HCT116 (cell line): ENCODE measurements at regions not wholly inside any gene's neighbourhood (a gene's known extent, or its start where the extent isn't known, plus 50 kb on each side); places are given as distances from the start of the nearest gene placed in this dataset.

ENCODE experiments used
- CBX3 ChIP-seq: IDR thresholded peaks from 2 replicates; pipeline ENCODE4 v1.6.1; 2012; ENCODE audit warnings: low read depth
- EGR1 ChIP-seq: IDR thresholded peaks from 2 replicates; pipeline ENCODE4 v1.6.1; 2012; ENCODE audit warnings: low read depth
- EZH2 ChIP-seq: fragments of 200-600 bp; sonication (generic); IDR thresholded peaks from 2 replicates; pipeline ENCODE4 v1.6.1; 2017; ENCODE audit warnings: antibody characterized with exemption, mixed run types
- POLR2A ChIP-seq: IDR thresholded peaks from 2 replicates; pipeline ENCODE4 v1.7.0; 2011; ENCODE audit warnings: borderline replicate concordance; ENCODE audit not compliant: insufficient read depth, insufficient read length; ENCODE audit errors: extremely low read depth
- POLR2AphosphoS5 ChIP-seq: IDR thresholded peaks from 2 replicates; pipeline ENCODE4 v1.6.1; 2011; ENCODE audit warnings: mild to moderate bottlenecking, low read depth, low read length, moderate library complexity
- SIN3A ChIP-seq: IDR thresholded peaks from 2 replicates; pipeline ENCODE4 v1.6.1; 2012; ENCODE audit warnings: low read depth
- YY1 ChIP-seq: IDR thresholded peaks from 2 replicates; pipeline ENCODE4 v1.6.1; 2011; ENCODE audit warnings: low read length, low read depth, moderate library complexity, mild to moderate bottlenecking; ENCODE audit not compliant: insufficient replicate concordance; ENCODE audit errors: extremely low read depth
- ZNF274 ChIP-seq: fragments of 200-500 bp; sonication (Bioruptor generic); IDR thresholded peaks from 2 replicates; pipeline ENCODE4 v1.6.1; 2014; ENCODE audit warnings: mild to moderate bottlenecking, low read depth, low read length, inconsistent platforms
- TF ChIP-seq, protein P1 (sequence below), 3 experiments: fragments of 200-600 bp in 1 of 3; sonication (generic) in 1 of 3; IDR thresholded peaks in 2 of 3; conservative IDR thresholded peaks in 1 of 3; 2 replicates each; pipeline ENCODE4 v1.5.1; 2012 to 2017; ENCODE audit warnings: low read depth in 2 of 3, low read length in 2 of 3, antibody characterized with exemption in 1 of 3, borderline replicate concordance in 1 of 3, control low read depth in 1 of 3, mild to moderate bottlenecking in 1 of 3, mixed read lengths in 1 of 3, mixed run types in 1 of 3, moderate library complexity in 1 of 3; ENCODE audit not compliant: insufficient read depth in 1 of 3
- TF ChIP-seq, protein P2 (sequence below): IDR thresholded peaks from 2 replicates; pipeline ENCODE4 v1.6.1; 2012
- TF ChIP-seq, protein P3 (sequence below): IDR thresholded peaks from 2 replicates; pipeline ENCODE4 v1.6.1; 2012; ENCODE audit warnings: low read depth

DNA sequence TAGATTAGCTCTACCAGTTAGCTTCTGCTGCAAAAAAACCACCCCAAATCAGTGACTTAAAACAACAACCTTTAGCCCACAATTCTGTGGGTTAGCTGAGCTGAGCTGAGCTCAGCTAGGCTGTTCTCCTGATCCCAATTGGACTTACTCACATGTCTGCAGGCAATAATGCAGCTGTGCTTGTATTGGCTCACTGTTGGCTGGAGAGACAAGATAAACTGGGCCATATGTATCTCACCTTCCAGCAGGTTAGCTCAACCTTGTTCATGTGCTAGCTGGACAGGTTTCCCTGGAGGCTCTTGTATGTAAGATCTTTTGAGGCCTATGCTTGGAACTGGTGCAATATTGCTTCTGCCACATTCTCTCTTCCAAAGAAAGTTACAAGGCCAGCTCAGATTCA is 261.5 kb upstream of the ADGRL3 start:
- TF ChIP-seq, protein P1, sequence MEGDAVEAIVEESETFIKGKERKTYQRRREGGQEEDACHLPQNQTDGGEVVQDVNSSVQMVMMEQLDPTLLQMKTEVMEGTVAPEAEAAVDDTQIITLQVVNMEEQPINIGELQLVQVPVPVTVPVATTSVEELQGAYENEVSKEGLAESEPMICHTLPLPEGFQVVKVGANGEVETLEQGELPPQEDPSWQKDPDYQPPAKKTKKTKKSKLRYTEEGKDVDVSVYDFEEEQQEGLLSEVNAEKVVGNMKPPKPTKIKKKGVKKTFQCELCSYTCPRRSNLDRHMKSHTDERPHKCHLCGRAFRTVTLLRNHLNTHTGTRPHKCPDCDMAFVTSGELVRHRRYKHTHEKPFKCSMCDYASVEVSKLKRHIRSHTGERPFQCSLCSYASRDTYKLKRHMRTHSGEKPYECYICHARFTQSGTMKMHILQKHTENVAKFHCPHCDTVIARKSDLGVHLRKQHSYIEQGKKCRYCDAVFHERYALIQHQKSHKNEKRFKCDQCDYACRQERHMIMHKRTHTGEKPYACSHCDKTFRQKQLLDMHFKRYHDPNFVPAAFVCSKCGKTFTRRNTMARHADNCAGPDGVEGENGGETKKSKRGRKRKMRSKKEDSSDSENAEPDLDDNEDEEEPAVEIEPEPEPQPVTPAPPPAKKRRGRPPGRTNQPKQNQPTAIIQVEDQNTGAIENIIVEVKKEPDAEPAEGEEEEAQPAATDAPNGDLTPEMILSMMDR (IDR thresholded peaks at IDR 0.05 in 2 of 3, conservative IDR thresholded peaks at IDR 0.05 in 1 of 3; ENCODE audit: borderline replicate concordance in 1 of 3, insufficient read depth in 1 of 3, low read depth in 2 of 3, low read length in 2 of 3): no peak
- TF ChIP-seq YY1 (no peak), POLR2AphosphoS5 (no peak), ZNF274 (no peak), EZH2 (no peak), CBX3 (no peak), EGR1 (no peak), SIN3A (no peak), POLR2A (no peak)
- TF ChIP-seq, protein P2, sequence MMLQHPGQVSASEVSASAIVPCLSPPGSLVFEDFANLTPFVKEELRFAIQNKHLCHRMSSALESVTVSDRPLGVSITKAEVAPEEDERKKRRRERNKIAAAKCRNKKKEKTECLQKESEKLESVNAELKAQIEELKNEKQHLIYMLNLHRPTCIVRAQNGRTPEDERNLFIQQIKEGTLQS: no peak
- TF ChIP-seq, protein P3, sequence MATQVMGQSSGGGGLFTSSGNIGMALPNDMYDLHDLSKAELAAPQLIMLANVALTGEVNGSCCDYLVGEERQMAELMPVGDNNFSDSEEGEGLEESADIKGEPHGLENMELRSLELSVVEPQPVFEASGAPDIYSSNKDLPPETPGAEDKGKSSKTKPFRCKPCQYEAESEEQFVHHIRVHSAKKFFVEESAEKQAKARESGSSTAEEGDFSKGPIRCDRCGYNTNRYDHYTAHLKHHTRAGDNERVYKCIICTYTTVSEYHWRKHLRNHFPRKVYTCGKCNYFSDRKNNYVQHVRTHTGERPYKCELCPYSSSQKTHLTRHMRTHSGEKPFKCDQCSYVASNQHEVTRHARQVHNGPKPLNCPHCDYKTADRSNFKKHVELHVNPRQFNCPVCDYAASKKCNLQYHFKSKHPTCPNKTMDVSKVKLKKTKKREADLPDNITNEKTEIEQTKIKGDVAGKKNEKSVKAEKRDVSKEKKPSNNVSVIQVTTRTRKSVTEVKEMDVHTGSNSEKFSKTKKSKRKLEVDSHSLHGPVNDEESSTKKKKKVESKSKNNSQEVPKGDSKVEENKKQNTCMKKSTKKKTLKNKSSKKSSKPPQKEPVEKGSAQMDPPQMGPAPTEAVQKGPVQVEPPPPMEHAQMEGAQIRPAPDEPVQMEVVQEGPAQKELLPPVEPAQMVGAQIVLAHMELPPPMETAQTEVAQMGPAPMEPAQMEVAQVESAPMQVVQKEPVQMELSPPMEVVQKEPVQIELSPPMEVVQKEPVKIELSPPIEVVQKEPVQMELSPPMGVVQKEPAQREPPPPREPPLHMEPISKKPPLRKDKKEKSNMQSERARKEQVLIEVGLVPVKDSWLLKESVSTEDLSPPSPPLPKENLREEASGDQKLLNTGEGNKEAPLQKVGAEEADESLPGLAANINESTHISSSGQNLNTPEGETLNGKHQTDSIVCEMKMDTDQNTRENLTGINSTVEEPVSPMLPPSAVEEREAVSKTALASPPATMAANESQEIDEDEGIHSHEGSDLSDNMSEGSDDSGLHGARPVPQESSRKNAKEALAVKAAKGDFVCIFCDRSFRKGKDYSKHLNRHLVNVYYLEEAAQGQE: no peak
